Mucosa of descending colon (tissue), 3 donors: ENCODE measurements at regions not wholly inside any gene's neighbourhood (a gene's known extent, or its start where the extent isn't known, plus 50 kb on each side); places are given as distances from the start of the nearest gene placed in this dataset.

Experiments used
- ATAC-seq: fragments of 200-7000 bp; cut with Tn5 transposase; one replicate; pipeline ENCODE4 v1.9.1; 2020; ENCODE audit warnings: mild to moderate bottlenecking, moderate library complexity
- DNase-seq, 3 donors: peaks; one replicate each; pipeline ENCODE4 v3.0.0-alpha.2; 2020
- H3K36me3 ChIP-seq: fragments of 200-600 bp; one replicate; pipeline ENCODE4 v1.8.0; 2021; ENCODE audit warnings: low read depth, mild to moderate bottlenecking
- H3K4me1 ChIP-seq: fragments of 200-600 bp; one replicate; pipeline ENCODE4 v1.8.0; 2021; ENCODE audit warnings: low read depth, mild to moderate bottlenecking
- H3K4me3 ChIP-seq: fragments of 200-600 bp; one replicate; pipeline ENCODE4 v1.8.0; 2021; ENCODE audit warnings: mild to moderate bottlenecking
- H3K9me3 ChIP-seq: fragments of 200-600 bp; one replicate; pipeline ENCODE4 v1.8.0; 2021; ENCODE audit warnings: mild to moderate bottlenecking
- CTCF ChIP-seq: fragments of 200-600 bp; IDR thresholded peaks from one replicate; pipeline ENCODE4 v1.8.0; 2022; ENCODE audit warnings: antibody characterized with exemption, mild to moderate bottlenecking
- intact Hi-C, 2 donors: fragments of 100-400 bp; cut with DNase I in 1 of 2; cut with micrococcal nuclease in 1 of 2; formaldehyde crosslinking; loops; one replicate each; pipeline versions ENCODE4 v1.11.0 to v1.11.1; 2022; cut with DNase I, micrococcal nuclease
- donor health status: DM: no; HTN: no; CAD: no; lungs with moderate emphysema.
- donor health status: DM: no; HTN: no; CAD: no.
- donor health status: DM: no; HTN: yes; CAD: no.

GRCh38 chr1:55597910-55598309 is 382.7 kb upstream of the USP24 start:
- no peak for ATAC-seq
- no peaks in the 10 kb centered on the region for H3K9me3 ChIP-seq
- H3K4me1 ChIP-seq = no peaks in the 10 kb centered on the region
- intact Hi-C loops = no loop called here
- no peaks in the 10 kb centered on the region for H3K36me3 ChIP-seq
- H3K4me3 ChIP-seq = no peak overlapping the region
- no peak for DNase-seq
- no peak for TF ChIP-seq CTCF

GRCh38 chr1:55594701-55595100 is 379.5 kb upstream of the USP24 start:
- Histone ChIP-seq H3K36me3 (no peaks in the 10 kb centered on the region), H3K9me3 (no peaks in the 10 kb centered on the region), H3K4me1 (no peaks in the 10 kb centered on the region), H3K4me3 (no peak overlapping the region)
- intact Hi-C loops = no loop called here
- ATAC-seq (no peak), DNase-seq (no peak)
- TF ChIP-seq CTCF = no peak

- Histone ChIP-seq H3K4me1 (no peaks in the 10 kb centered on the region), H3K9me3 (no peaks in the 10 kb centered on the region), H3K36me3 (no peaks in the 10 kb centered on the region), H3K4me3 (no peak overlapping the region)
- TF ChIP-seq CTCF = no peak
- no peak for ATAC-seq
- intact Hi-C loops = no loop called here
- DNase-seq = no peak
Observed at GRCh38 chr1:55593298-55593697, 378.1 kb upstream of the USP24 start.

GRCh38 chr1:55592122-55592521 is 377.0 kb upstream of the USP24 start:
- ATAC-seq (no peak), DNase-seq (no peak)
- intact Hi-C loops = no loop called here
- no peaks in the 10 kb centered on the region for H3K9me3 ChIP-seq
- no peak overlapping the region for H3K4me3 ChIP-seq
- no peaks in the 10 kb centered on the region for H3K4me1 ChIP-seq
- H3K36me3 ChIP-seq = no peaks in the 10 kb centered on the region
- TF ChIP-seq CTCF = no peak

GRCh38 chr1:55589671-55590297 is 374.6 kb upstream of the USP24 start:
- Histone ChIP-seq H3K4me1 (no peaks in the 10 kb centered on the region), H3K4me3 (no peak overlapping the region), H3K36me3 (no peaks in the 10 kb centered on the region), H3K9me3 (no peaks in the 10 kb centered on the region)
- ATAC-seq (no peak), DNase-seq (no peak)
- intact Hi-C loops = no loop called here
- no peak for TF ChIP-seq CTCF

- H3K9me3 ChIP-seq = no peaks in the 10 kb centered on the region
- no peak for TF ChIP-seq CTCF
- intact Hi-C loops = no loop called here
- H3K36me3 ChIP-seq = no peaks in the 10 kb centered on the region
- no peaks in the 10 kb centered on the region for H3K4me1 ChIP-seq
- no peak overlapping the region for H3K4me3 ChIP-seq
- DNase-seq (no peak), ATAC-seq (no peak)
Observed at GRCh38 chr1:55588309-55588708, 373.1 kb upstream of the USP24 start.
